GM19438 (cell line): ENCODE measurements at regions not wholly inside any gene's neighbourhood (a gene's known extent, or its start where the extent isn't known, plus 50 kb on each side); places are given as distances from the start of the nearest gene placed in this dataset.

ENCODE experiments used
- ATAC-seq: cut with Tn5 transposase; IDR thresholded peaks from one replicate; pipeline ENCODE4 v1.9.1; 2021; ENCODE audit warnings: low read depth; ENCODE audit not compliant: unreplicated experiment

GRCh38 chr6:21420146-21420878 lies 173.2 kb upstream of the SOX4 start:
- ATAC-seq: no peak

- ATAC-seq: no peak
These were observed 172.6 kb upstream of the SOX4 start for GRCh38 chr6:21420926-21421325.

GRCh38 chr6:21423106-21423854 lies 170.3 kb upstream of the SOX4 start:
- no peak for ATAC-seq

- ATAC-seq: no peak
These were observed 166.6 kb upstream of the SOX4 start for GRCh38 chr6:21426841-21427490.

- no peak for ATAC-seq
These were observed 164.3 kb upstream of the SOX4 start for GRCh38 chr6:21429291-21429690.

- ATAC-seq: no peak
These were observed 162.0 kb upstream of the SOX4 start for GRCh38 chr6:21431526-21431925.

GRCh38 chr6:21436625-21437024 lies 156.9 kb upstream of the SOX4 start:
- no peak for ATAC-seq

GRCh38 chr6:21437581-21437980 lies 156.0 kb upstream of the SOX4 start:
- no peak for ATAC-seq

GRCh38 chr6:21438237-21438985 lies 155.1 kb upstream of the SOX4 start:
- peak; percentile 96 for ATAC-seq

- peak; percentile 61 for ATAC-seq
These were observed 154.6 kb upstream of the SOX4 start for GRCh38 chr6:21438986-21439352.

GRCh38 chr6:21441386-21441785 lies 152.2 kb upstream of the SOX4 start:
- ATAC-seq: no peak

GRCh38 chr6:21442874-21443273 lies 150.7 kb upstream of the SOX4 start:
- ATAC-seq: no peak

GRCh38 chr6:21444711-21445260 lies 148.8 kb upstream of the SOX4 start:
- no peak for ATAC-seq

GRCh38 chr6:21447987-21448386 lies 145.6 kb upstream of the SOX4 start:
- ATAC-seq: no peak

- no peak for ATAC-seq
These were observed 145.0 kb upstream of the SOX4 start for GRCh38 chr6:21448485-21449109.

- ATAC-seq: no peak
These were observed 143.4 kb upstream of the SOX4 start for GRCh38 chr6:21450149-21450548.

- no peak for ATAC-seq
These were observed 142.9 kb upstream of the SOX4 start for GRCh38 chr6:21450628-21451027.

GRCh38 chr6:21451546-21452013 lies 142.0 kb upstream of the SOX4 start:
- no peak for ATAC-seq

GRCh38 chr6:21454262-21454661 lies 139.3 kb upstream of the SOX4 start:
- ATAC-seq: no peak

- no peak for ATAC-seq
These were observed 138.5 kb upstream of the SOX4 start for GRCh38 chr6:21455071-21455470.
